ENCODE measurements at regions not wholly inside any gene's neighbourhood (a gene's known extent, or its start where the extent isn't known, plus 50 kb on each side); places are given as distances from the start of the nearest gene placed in this dataset.

DNA sequence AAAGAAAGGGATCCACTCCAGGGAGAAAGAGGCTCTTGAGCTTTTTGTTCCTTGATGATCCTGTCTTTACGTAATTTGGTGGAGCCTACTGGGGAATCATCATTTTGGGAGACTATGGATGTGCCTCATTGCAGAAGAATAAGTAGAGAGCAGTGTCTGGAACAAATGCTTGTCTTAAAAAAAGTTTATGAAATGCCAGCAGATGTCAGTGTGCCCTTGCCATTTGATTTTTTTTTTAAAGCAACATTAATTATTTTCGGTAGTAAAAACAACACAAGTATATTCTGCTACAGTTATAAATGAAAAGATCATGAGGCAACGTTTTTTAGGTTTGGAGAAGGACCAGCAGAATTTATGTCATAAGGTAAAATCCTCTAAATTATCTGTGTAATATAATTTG lies 934.8 kb upstream of the EEF2KMT start:
- no peak overlapping the region for H3K4me3 ChIP-seq (ENCODE audit: low read depth, low read length)
- no peak for TF ChIP-seq CTCF (IDR thresholded peaks at IDR 0.05; ENCODE audit: low read depth, low read length)

GRCh38 chr16:6031567-6031966 lies 934.0 kb upstream of the EEF2KMT start:
- TF ChIP-seq CTCF (IDR thresholded peaks at IDR 0.05; ENCODE audit: low read depth, low read length) = no peak

DNA sequence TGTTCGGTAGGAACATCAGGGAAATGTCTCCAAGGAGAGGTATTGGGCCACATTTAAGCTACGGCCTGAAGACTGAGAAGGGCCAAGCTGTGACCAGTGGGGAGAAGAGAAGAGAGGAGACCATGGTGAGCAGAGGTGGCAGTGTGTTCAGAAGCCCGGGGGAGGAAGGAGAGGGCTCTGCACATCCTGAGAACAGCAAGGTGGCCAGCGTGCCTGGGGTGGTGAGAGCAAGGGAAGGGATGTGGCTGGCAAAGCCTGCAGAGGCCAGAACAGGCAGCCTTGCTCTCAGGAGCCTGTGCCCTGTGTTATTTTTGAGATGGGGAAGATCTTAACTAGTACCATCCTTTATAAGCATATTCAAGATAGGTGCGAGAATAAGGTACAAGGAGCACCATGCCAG lies 933.5 kb upstream of the EEF2KMT start:
- H3K4me3 ChIP-seq (ENCODE audit: low read depth, low read length) = no peak overlapping the region
- no peak for TF ChIP-seq CTCF (IDR thresholded peaks at IDR 0.05; ENCODE audit: low read depth, low read length)

More at GRCh38 chr16:6031567-6031966, 934.0 kb upstream of the EEF2KMT start:
- no peak overlapping the region for H3K4me3 ChIP-seq (ENCODE audit: low read depth, low read length)

DNA sequence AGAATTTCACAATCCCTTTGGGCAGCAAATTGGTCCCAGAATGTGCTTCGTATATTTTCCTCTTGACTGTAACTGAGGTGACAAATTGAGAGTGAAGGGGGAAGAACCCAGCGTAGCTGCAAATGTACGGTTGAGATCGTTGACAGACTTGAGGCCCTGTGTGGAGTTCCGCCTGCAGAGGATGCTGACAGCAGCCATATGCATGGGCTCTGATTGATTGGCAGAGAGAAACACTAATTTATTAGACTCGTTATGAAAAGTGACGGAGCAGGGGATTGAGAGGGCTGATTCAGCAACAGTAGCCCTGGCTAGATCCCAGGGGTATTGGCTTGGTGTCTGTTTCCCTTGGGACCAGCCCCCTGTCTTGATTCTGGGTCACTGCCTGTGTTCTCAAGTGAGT lies 930.1 kb upstream of the EEF2KMT start:
- no peak overlapping the region for H3K4me3 ChIP-seq (ENCODE audit: low read depth, low read length)
- no peak for TF ChIP-seq CTCF (IDR thresholded peaks at IDR 0.05; ENCODE audit: low read depth, low read length)

DNA sequence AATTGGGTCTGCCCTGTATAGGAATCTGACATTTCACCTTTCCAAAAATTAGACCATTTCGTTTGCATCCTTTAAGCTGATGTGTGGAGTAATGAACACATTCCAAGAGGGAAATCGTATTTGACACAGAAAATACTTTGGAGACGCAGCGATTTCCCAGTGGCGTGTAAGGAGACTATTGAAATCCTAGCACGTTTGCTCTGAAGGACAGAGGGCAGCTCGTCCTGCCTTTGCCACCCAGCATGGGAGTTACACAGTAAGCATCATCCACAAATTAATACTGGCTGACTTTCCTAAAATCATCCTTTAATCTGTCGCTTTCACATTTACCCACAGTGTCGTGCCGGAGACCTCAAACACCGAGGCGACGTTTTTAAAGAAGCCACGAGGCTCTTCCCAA lies 925.9 kb upstream of the EEF2KMT start:
- H3K4me3 ChIP-seq (ENCODE audit: low read depth, low read length) = no peak overlapping the region
- TF ChIP-seq CTCF (IDR thresholded peaks at IDR 0.05; ENCODE audit: low read depth, low read length) = no peak

- TF ChIP-seq CTCF (IDR thresholded peaks at IDR 0.05; ENCODE audit: low read depth, low read length) = no peak
Measured at GRCh38 chr16:6021276-6021943, 923.8 kb upstream of the EEF2KMT start.

DNA sequence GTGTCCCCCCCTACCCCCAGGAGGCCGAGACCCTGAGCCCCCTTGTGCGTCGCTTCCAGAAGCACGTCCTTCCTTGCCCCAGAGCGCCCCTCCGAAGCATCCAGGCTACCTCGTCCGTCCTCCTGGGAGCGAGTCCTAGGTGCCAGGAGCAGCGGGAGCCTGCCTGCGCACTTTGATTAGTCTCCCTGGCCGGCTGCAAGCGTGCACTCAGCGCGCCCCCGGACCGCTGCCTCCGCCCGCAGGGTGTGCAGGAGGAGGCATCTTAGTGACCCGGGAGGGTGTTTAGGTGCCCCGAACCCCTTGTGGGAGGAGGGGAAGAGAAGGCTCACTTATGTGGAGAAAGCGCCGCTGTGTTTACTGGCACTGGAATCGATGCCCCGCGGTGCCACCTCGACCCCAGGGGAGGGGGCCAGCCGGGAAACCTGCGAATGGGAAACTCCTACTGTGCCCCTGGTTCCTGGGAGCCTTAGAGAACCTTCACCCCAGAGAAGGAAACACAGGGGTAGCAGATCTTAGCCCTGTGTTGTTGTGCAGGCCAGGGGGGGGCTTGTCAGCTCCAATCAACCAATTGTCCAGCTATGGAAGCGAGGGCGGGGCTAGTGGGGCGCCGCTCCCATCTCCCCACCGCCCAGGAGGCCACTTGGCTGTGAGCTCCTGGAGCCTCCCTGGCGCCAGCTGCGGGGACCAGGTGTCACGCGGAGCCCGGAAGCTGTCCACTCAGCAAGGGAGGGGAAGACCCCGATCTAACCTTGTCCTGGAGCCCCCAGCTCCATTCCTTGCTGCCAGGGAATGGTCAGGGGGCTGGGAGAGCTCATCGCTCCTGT lies 922.8 kb upstream of the EEF2KMT start:
- TF ChIP-seq CTCF (IDR thresholded peaks at IDR 0.05; ENCODE audit: low read depth, low read length) = no peak
- H3K4me3 ChIP-seq (ENCODE audit: low read depth, low read length) = no peak overlapping the region

More at GRCh38 chr16:6021276-6021943, 923.8 kb upstream of the EEF2KMT start:
- H3K4me3 ChIP-seq (ENCODE audit: low read depth, low read length) = no peak overlapping the region

All from WI38 (cell line).